ENCODE measurements at regions not wholly inside any gene's neighbourhood (a gene's known extent, or its start where the extent isn't known, plus 50 kb on each side); places are given as distances from the start of the nearest gene placed in this dataset.

- peaks cover 19 to 23% of the 10 kb centered on the region in 2 donors for H3K4me1 ChIP-seq
- no peak overlapping the region for H3K4me3 ChIP-seq
- H3K36me3 ChIP-seq, result no peaks in the 10 kb centered on the region
- DNase-seq (no peak), ATAC-seq (no peak)
- TF ChIP-seq POLR2A (IDR thresholded peaks at IDR 0.05), result no peak
- H3K27ac ChIP-seq, result no peak overlapping the region
- intact Hi-C loops (cut with DNase I; ENCODE audit: low total_unique reads), result no loop called here
- in situ Hi-C loops (cut with MboI; ENCODE audit: low sequenced_read_pairs in 4 of 4), result no loop called here
- H3K27me3 ChIP-seq, result no peaks in the 10 kb centered on the region
- H3K9me3 ChIP-seq, result no peaks in the 10 kb centered on the region
These were observed 111.2 kb upstream of the RGMA start for GRCh38 chr15:93200081-93200836.

- TF ChIP-seq CTCF (IDR thresholded peaks at IDR 0.05 in 4 of 5, conservative IDR thresholded peaks at IDR 0.05 in 1 of 5) (no peak), POLR2A (IDR thresholded peaks at IDR 0.05) (no peak)
- H3K4me3 ChIP-seq, result no peak overlapping the region
- H3K9me3 ChIP-seq, result no peaks in the 10 kb centered on the region
- H3K27ac ChIP-seq, result no peak overlapping the region
- ATAC-seq, result no peak
- intact Hi-C loops (cut with DNase I; ENCODE audit: low total_unique reads) (loop anchor here (10.0 kb wide), 1 partner anchor 59 kb away; no protein-coding TSS in a partner anchor), in situ Hi-C loops (cut with MboI; ENCODE audit: low sequenced_read_pairs in 4 of 4) (no loop called here)
- no peak for DNase-seq
- H3K27me3 ChIP-seq, result no peaks in the 10 kb centered on the region
- no peaks in the 10 kb centered on the region for H3K36me3 ChIP-seq
- H3K4me1 ChIP-seq, result peaks cover 0 to 2% of the 10 kb centered on the region in 2 donors
These were observed 107.2 kb upstream of the RGMA start for GRCh38 chr15:93196135-93196670.

- H3K4me3 ChIP-seq, result no peak overlapping the region
- in situ Hi-C loops (cut with MboI; ENCODE audit: low sequenced_read_pairs in 4 of 4), result no loop called here
- H3K36me3 ChIP-seq, result no peaks in the 10 kb centered on the region
- no peaks in the 10 kb centered on the region for H3K27me3 ChIP-seq
- no peak for TF ChIP-seq CTCF (IDR thresholded peaks at IDR 0.05 in 4 of 5, conservative IDR thresholded peaks at IDR 0.05 in 1 of 5)
- TF ChIP-seq POLR2A (IDR thresholded peaks at IDR 0.05), result no peak
- no peaks in the 10 kb centered on the region for H3K4me1 ChIP-seq
- ATAC-seq (no peak), DNase-seq (no peak)
- H3K9me3 ChIP-seq, result no peaks in the 10 kb centered on the region
- no peak overlapping the region for H3K27ac ChIP-seq
- intact Hi-C loops (cut with DNase I; ENCODE audit: low total_unique reads), result loop anchor here (10.0 kb wide), 1 partner anchor 60 kb away; no protein-coding TSS in a partner anchor
These were observed 106.1 kb upstream of the RGMA start for GRCh38 chr15:93195109-93195508.

GRCh38 chr15:93190238-93190637 lies 101.2 kb upstream of the RGMA start:
- no peak for DNase-seq
- Histone ChIP-seq H3K27ac (no peak overlapping the region), H3K27me3 (no peaks in the 10 kb centered on the region), H3K36me3 (no peaks in the 10 kb centered on the region), H3K4me1 (no peaks in the 10 kb centered on the region), H3K9me3 (no peaks in the 10 kb centered on the region), H3K4me3 (no peak overlapping the region)
- no peak for TF ChIP-seq CTCF (IDR thresholded peaks at IDR 0.05 in 4 of 5, conservative IDR thresholded peaks at IDR 0.05 in 1 of 5)
- no peak for TF ChIP-seq POLR2A (IDR thresholded peaks at IDR 0.05)
- no peak for ATAC-seq
- intact Hi-C loops (cut with DNase I; ENCODE audit: low total_unique reads) (loop anchor here (10.0 kb wide), 1 partner anchor 65 kb away; no protein-coding TSS in a partner anchor), in situ Hi-C loops (cut with MboI; ENCODE audit: low sequenced_read_pairs in 4 of 4) (no loop called here)

- H3K27ac ChIP-seq, result no peak overlapping the region
- no peak overlapping the region for H3K4me3 ChIP-seq
- no peak for TF ChIP-seq POLR2A (IDR thresholded peaks at IDR 0.05)
- no peak for TF ChIP-seq CTCF (IDR thresholded peaks at IDR 0.05 in 4 of 5, conservative IDR thresholded peaks at IDR 0.05 in 1 of 5)
- intact Hi-C loops (cut with DNase I; ENCODE audit: low total_unique reads), result no loop called here
- H3K9me3 ChIP-seq, result no peaks in the 10 kb centered on the region
- in situ Hi-C loops (cut with MboI; ENCODE audit: low sequenced_read_pairs in 4 of 4), result no loop called here
- H3K36me3 ChIP-seq, result no peaks in the 10 kb centered on the region
- no peaks in the 10 kb centered on the region for H3K27me3 ChIP-seq
- DNase-seq (no peak), ATAC-seq (no peak)
- no peaks in the 10 kb centered on the region for H3K4me1 ChIP-seq
These were observed 100.5 kb upstream of the RGMA start for GRCh38 chr15:93189561-93189960.

Data from gastrocnemius medialis (tissue), 4 donors.